ENCODE measurements at regions not wholly inside any gene's neighbourhood (a gene's known extent, or its start where the extent isn't known, plus 50 kb on each side); places are given as distances from the start of the nearest gene placed in this dataset.
"Not testable (repeated sequence)": the region's sequence is repeated elsewhere in the genome, so short reads cannot be mapped to it uniquely, and the experiment has no call there.

DNA sequence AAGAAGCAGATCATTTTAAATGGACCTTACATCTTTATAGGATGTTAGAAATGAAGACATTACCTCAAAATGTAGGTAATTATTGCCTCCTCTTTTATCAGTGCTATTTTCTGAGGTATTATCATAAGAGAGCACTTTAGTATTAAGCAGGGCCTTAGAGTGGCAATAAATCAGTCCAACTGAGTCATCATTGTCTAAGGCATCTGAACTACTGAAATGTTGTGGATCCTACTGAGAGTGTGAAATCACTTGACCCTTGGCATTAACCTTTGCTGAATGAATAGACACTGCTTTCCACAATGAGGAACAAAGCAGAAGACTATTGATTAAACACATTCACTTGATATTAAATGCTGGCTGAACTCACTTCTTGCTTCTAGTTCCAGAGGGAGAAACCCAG is 224.6 kb upstream of the ARRDC3 start:
- TF ChIP-seq, protein P1, sequence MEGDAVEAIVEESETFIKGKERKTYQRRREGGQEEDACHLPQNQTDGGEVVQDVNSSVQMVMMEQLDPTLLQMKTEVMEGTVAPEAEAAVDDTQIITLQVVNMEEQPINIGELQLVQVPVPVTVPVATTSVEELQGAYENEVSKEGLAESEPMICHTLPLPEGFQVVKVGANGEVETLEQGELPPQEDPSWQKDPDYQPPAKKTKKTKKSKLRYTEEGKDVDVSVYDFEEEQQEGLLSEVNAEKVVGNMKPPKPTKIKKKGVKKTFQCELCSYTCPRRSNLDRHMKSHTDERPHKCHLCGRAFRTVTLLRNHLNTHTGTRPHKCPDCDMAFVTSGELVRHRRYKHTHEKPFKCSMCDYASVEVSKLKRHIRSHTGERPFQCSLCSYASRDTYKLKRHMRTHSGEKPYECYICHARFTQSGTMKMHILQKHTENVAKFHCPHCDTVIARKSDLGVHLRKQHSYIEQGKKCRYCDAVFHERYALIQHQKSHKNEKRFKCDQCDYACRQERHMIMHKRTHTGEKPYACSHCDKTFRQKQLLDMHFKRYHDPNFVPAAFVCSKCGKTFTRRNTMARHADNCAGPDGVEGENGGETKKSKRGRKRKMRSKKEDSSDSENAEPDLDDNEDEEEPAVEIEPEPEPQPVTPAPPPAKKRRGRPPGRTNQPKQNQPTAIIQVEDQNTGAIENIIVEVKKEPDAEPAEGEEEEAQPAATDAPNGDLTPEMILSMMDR (IDR thresholded peaks at IDR 0.05; ENCODE audit: low read depth, low read length), result no peak
- no peak overlapping the region for H3K4me3 ChIP-seq (ENCODE audit: low read depth, low read length)

DNA sequence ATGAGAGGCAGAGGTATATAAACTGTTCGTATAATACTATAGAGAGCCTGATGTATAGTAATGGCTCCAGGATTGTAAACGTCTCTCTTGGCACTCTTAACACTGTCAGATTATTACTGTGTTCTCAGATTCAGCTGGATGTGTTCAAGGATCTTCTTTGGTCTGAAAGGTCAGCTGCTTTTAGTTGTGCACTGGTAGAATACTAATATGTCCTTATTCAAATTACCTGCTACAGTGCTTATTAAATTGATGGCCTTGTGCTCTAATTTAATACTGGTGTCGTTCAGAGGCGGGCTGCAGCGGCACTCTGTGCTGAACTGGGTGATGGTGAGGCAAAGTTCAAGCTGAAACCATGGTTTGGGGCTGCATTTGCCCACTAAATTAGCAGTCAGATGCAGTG is 216.7 kb upstream of the ARRDC3 start:
- TF ChIP-seq, protein P1 (IDR thresholded peaks at IDR 0.05; ENCODE audit: low read depth, low read length), result no peak
- H3K4me3 ChIP-seq (ENCODE audit: low read depth, low read length), result no peak overlapping the region

DNA sequence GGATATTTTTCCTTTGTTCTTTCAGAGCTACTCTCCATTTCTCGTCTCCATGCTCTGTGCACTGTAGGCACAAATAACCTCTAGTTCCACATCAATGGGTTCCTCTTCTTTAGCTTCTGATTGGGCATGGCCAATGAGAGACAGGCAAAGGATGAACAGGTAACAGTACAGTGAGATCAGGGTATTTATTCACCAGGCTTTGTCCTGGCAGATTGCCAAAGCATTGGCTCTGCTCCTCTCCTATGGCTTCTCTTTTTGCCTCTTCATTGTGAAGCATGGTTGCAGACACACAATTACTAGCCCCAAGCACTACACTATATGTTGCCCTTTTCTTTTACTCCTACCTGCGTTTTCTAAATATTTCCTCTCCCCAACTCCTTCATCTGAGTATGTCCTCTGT is 215.1 kb upstream of the ARRDC3 start:
- TF ChIP-seq, protein P1 (IDR thresholded peaks at IDR 0.05; ENCODE audit: low read depth, low read length), result no peak
- H3K4me3 ChIP-seq (ENCODE audit: low read depth, low read length), result no peak overlapping the region

DNA sequence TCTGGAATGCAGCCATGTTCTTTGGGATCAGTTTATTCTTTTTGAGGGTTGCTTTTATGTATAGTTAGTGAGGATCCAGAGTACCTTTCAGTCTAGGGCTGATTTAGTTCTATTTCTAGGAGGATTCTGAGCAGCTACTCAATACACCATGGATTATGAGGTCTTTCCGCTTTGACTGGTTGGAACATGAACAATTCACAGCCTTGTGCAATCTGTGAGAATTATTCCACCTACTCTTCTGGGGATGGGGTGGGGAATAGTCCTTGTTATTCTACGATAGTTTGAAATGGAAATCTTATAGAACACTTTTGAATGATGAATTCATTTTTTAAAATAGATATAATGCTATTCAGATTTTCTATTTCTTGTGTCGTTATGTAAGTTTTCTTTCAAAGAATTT is 212.3 kb upstream of the ARRDC3 start:
- TF ChIP-seq, protein P1 (IDR thresholded peaks at IDR 0.05; ENCODE audit: low read depth, low read length), result no peak
- no peak overlapping the region for H3K4me3 ChIP-seq (ENCODE audit: low read depth, low read length)

GRCh38 chr5:91591076-91591475 is 208.0 kb upstream of the ARRDC3 start:
- no peak overlapping the region for H3K4me3 ChIP-seq (ENCODE audit: low read depth, low read length)
- TF ChIP-seq, protein P1 (IDR thresholded peaks at IDR 0.05; ENCODE audit: low read depth, low read length), result no peak

GRCh38 chr5:91586232-91586631 is 203.1 kb upstream of the ARRDC3 start:
- H3K4me3 ChIP-seq (ENCODE audit: low read depth, low read length), result no peak overlapping the region
- TF ChIP-seq, protein P1 (IDR thresholded peaks at IDR 0.05; ENCODE audit: low read depth, low read length), result no peak

- H3K4me3 ChIP-seq (ENCODE audit: low read depth, low read length), result no peak overlapping the region
- TF ChIP-seq, protein P1 (IDR thresholded peaks at IDR 0.05; ENCODE audit: low read depth, low read length), result no peak
Observed at GRCh38 chr5:91584352-91584751, 201.2 kb upstream of the ARRDC3 start.

- H3K4me3 ChIP-seq (ENCODE audit: low read depth, low read length), result not testable (repeated sequence)
Observed at GRCh38 chr5:91566012-91566411, 182.9 kb upstream of the ARRDC3 start.

All from WI38 (cell line).